ENCODE measurements at regions not wholly inside any gene's neighbourhood (a gene's known extent, or its start where the extent isn't known, plus 50 kb on each side); places are given as distances from the start of the nearest gene placed in this dataset.

GRCh38 chr3:19725000-19725399 is 209.0 kb downstream of the EFHB start:
- no peaks in the 10 kb centered on the region for H3K36me3 Mint-ChIP-seq (ENCODE audit: low read depth)
- H3K9me3 Mint-ChIP-seq, result peaks cover 22% of the 10 kb centered on the region
- no peak for DNase-seq
- no peaks in the 10 kb centered on the region for H3K4me1 Mint-ChIP-seq
- H3K27ac Mint-ChIP-seq, result no peak overlapping the region
- no peak for TF ChIP-seq CTCF (IDR thresholded peaks at IDR 0.05)
- H3K4me3 Mint-ChIP-seq, result no peak overlapping the region
- H3K27me3 Mint-ChIP-seq (ENCODE audit: low read depth, poor library complexity), result no peaks in the 10 kb centered on the region

- Mint-ChIP-seq H3K9me3 (no peaks in the 10 kb centered on the region), H3K4me1 (no peaks in the 10 kb centered on the region), H3K27me3 (ENCODE audit: low read depth, poor library complexity) (no peaks in the 10 kb centered on the region), H3K27ac (no peak overlapping the region), H3K36me3 (ENCODE audit: low read depth) (no peaks in the 10 kb centered on the region), H3K4me3 (no peak overlapping the region)
- TF ChIP-seq CTCF (IDR thresholded peaks at IDR 0.05), result no peak
- no peak for DNase-seq
Measured at GRCh38 chr3:19717736-19718135, 216.3 kb downstream of the EFHB start.

GRCh38 chr3:19711160-19711782 is 222.7 kb downstream of the EFHB start:
- no peaks in the 10 kb centered on the region for H3K27me3 Mint-ChIP-seq (ENCODE audit: low read depth, poor library complexity)
- no peaks in the 10 kb centered on the region for H3K4me1 Mint-ChIP-seq
- no peak overlapping the region for H3K27ac Mint-ChIP-seq
- H3K9me3 Mint-ChIP-seq, result no peaks in the 10 kb centered on the region
- DNase-seq, result no peak
- H3K36me3 Mint-ChIP-seq (ENCODE audit: low read depth), result no peaks in the 10 kb centered on the region
- H3K4me3 Mint-ChIP-seq, result no peak overlapping the region
- no peak for TF ChIP-seq CTCF (IDR thresholded peaks at IDR 0.05)

GRCh38 chr3:19702416-19703078 is 231.5 kb downstream of the EFHB start:
- no peaks in the 10 kb centered on the region for H3K4me1 Mint-ChIP-seq
- no peaks in the 10 kb centered on the region for H3K36me3 Mint-ChIP-seq (ENCODE audit: low read depth)
- no peaks in the 10 kb centered on the region for H3K27me3 Mint-ChIP-seq (ENCODE audit: low read depth, poor library complexity)
- no peak for TF ChIP-seq CTCF (IDR thresholded peaks at IDR 0.05)
- DNase-seq, result no peak
- H3K4me3 Mint-ChIP-seq, result no peak overlapping the region
- H3K9me3 Mint-ChIP-seq, result peaks cover 7% of the 10 kb centered on the region
- H3K27ac Mint-ChIP-seq, result no peak overlapping the region

DNA sequence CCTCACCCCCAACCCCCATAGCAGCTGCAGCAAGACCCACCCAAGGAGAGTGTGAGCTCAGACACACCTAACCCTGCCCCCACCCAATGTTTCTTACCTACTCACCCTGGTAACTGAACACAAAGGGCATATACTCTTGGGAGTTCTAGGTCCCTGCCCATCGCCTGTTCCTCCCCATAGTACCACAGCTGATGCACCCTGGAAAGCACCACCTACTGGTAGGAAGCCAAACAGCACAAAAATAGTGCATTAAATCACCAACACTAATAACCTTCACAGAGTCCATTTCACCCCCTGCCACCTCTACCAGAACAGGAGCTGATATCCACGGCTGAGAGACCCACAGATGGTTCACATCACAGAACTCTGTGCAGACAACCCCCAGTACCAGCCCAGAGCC is 245.2 kb downstream of the EFHB start:
- Mint-ChIP-seq H3K4me3 (no peak overlapping the region), H3K9me3 (peaks cover 40% of the 10 kb centered on the region), H3K36me3 (ENCODE audit: low read depth) (no peaks in the 10 kb centered on the region), H3K27ac (no peak overlapping the region), H3K4me1 (no peaks in the 10 kb centered on the region), H3K27me3 (ENCODE audit: low read depth, poor library complexity) (no peaks in the 10 kb centered on the region)
- no peak for DNase-seq
- no peak for TF ChIP-seq CTCF (IDR thresholded peaks at IDR 0.05)

DNA sequence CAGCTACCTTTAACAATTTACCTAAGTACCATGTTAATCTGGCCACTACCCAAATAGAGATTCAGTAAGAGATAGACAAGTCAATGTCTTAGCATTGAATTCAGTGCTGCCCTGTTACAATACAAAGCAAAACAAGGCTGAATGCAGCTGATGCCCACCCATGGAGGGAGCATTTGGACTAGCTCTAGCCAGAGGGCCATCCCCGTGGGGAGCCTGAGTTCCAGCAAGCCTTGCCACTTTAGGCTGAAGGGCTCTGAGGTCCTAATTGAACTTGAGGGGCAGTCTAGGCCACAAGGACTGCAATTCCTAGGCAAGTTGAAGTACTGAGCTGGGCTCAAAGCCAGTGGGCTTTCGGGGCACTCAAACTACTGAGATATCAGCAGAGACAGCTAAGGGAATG is 265.9 kb downstream of the EFHB start:
- Mint-ChIP-seq H3K4me1 (no peaks in the 10 kb centered on the region), H3K27me3 (ENCODE audit: low read depth, poor library complexity) (peaks cover 7% of the 10 kb centered on the region)

More for the DNA sequence above, 265.9 kb downstream of the EFHB start:
- Mint-ChIP-seq H3K36me3 (ENCODE audit: low read depth) (no peaks in the 10 kb centered on the region), H3K9me3 (no peaks in the 10 kb centered on the region), H3K4me3 (no peak overlapping the region), H3K27ac (no peak overlapping the region)
- no peak for TF ChIP-seq CTCF (IDR thresholded peaks at IDR 0.05)
- no peak for DNase-seq
